ENCODE measurements at regions not wholly inside any gene's neighbourhood (a gene's known extent, or its start where the extent isn't known, plus 50 kb on each side); places are given as distances from the start of the nearest gene placed in this dataset.
"Not testable (repeated sequence)": the region's sequence is repeated elsewhere in the genome, so short reads cannot be mapped to it uniquely, and the experiment has no call there.

DNA sequence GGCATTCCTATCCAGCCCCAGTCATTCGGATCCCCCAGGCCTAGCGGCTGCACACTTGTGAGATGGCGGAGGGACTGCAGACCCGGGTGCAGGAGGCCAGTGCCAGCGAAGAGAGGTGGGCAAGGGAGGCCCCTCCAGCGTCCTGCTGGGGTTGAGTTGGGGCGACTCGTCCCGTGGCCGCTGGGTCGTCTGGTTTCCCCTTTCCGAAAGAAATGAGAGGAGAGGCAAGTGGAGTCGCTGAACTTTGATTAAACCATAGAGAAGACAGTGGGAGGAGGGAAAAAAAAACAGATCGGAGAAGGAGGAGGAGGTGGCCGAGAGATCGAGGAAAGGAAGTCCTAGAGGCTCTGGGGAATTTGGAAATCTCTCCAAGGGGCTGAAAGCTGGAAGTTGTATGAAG, 465.2 kb upstream of the ZNG1F start:
- not testable (repeated sequence) for DNase-seq (ENCODE audit: low read depth); H3K4me3 ChIP-seq (ENCODE audit: low read depth, low read length)

DNA sequence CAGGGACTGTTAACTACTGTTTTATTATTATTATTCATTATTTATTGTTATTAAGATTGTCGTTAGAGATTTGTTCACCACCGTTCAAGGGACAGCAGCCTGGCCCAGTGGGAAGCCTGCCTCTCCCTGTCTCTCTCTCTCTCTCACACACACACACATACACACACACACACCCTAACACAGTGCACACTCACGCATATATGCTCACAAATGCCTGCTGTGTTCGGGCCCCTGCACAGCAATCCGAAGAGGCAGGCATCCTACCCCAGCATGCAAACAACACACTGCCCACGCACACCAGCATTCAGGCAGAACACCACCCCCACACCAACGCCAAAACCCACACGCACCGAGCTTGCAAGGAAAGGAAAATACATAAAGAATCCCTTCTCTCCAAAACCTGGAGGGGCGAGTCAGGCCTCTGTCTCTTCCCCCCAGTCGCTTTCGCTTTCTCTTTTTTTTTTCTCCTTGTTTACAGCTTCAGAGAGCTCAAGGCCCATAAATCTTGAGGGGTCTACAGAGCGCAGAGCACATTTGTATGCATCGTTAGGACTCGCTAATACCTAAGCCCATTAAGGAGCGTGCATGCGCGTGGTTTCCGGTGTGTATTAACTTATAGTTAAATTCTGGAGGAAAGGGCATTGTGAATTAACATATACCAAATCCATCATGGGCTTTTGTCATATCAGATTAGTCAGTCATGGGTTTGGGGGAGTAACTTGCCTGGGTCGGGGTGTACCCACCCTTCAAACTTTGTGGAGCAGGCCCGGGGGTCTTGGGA, 464.6 kb upstream of the ZNG1F start:
- H3K4me3 ChIP-seq (ENCODE audit: low read depth, low read length): not testable (repeated sequence)
- peak; percentile 11 for DNase-seq (ENCODE audit: low read depth)

DNA sequence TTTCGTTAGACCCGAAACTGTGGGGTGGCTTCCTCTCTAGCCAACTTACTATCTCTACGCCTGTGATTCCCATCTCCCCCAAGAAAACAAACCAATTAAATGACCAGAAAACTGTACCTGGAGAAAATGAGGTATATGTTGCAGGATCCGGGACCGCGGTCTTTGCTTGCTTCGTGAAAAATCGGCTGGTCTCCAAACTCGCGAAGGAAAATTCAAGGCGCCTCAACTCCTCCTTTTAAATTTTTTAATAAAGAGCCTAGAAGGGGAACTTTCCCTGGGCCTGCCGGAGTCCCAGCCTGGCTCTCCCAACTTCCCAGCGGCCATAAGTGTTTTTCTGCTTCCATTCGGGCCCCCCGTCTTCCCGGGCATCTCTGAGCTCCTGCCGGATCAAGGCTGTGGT, 463.7 kb upstream of the ZNG1F start:
- DNase-seq (ENCODE audit: low read depth); H3K4me3 ChIP-seq (ENCODE audit: low read depth, low read length): not testable (repeated sequence)

DNA sequence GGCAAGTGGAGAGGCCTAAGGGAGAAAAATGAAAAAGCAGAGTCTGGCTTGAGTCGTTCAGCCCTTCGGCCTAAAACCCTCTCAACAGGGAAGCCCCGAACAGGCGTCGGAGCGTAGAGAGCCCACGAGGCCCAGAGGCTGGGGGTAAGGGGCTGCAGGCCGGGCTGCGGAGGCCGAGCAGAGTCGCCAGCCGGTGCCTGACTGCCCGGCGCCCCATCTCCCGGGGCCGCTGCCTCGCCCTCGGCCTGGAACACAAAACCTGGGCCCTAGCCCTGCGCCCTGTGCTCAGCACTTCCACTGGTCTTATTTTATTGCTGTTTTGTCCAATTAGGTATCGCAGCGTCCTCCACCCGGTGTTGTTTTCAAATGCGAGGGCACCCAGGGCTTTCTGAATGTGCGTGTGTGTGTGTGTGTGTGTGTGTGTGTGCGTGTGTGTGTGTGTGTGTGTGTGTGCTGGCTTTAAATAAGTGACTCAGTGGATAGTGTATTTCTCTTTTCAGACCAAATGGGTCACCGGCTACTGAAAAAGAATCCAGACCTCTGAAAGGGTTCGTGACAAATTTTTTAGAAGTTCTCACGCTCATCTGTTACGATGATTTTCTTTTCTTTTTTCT, 463.1 kb upstream of the ZNG1F start:
- DNase-seq (ENCODE audit: low read depth); H3K4me3 ChIP-seq (ENCODE audit: low read depth, low read length): not testable (repeated sequence)

DNA sequence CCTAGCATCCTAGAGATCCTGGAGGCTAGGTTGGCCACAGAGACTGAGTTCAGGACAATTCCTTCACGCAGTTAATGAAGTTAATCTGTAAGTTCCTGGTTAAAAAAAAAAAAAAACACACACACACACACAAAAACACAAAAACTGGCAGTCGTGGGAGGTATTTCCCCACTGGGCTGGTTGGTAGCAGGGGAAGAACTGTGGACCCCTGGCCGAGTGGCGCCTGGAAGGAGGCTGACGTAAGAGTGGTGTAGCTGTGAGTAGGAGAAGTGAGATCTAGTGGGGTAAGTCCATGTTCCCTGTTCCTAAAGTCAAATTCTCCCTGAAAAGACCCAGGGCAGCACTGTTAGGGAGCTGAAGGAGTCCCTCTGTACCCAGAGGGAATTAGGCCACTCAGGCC, 461.0 kb upstream of the ZNG1F start:
- not testable (repeated sequence) for DNase-seq (ENCODE audit: low read depth); H3K4me3 ChIP-seq (ENCODE audit: low read depth, low read length)

DNA sequence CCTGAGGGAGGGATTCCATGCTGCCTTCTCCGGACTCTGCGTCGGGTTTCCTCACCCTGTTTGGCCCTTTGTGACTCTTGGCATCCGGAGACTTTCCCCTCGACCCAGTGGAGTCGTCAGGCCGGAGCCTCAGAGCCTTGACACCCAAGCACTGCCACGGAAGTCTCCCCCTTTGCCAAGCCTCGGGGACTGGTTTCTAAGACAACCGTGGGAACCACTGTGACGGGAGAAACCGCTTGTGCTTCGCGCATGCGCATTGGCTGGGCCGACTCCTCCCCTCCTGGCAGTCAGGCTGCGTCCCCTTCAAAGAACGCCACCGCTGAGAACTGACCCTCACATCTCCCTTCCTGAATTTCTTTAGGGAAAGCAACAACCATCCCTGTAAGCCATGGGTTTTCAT, 459.4 kb upstream of the ZNG1F start:
- peak; percentile 16 for DNase-seq (ENCODE audit: low read depth)
- peak overlapping the region; percentile 28 for H3K4me3 ChIP-seq (ENCODE audit: low read depth, low read length)

DNA sequence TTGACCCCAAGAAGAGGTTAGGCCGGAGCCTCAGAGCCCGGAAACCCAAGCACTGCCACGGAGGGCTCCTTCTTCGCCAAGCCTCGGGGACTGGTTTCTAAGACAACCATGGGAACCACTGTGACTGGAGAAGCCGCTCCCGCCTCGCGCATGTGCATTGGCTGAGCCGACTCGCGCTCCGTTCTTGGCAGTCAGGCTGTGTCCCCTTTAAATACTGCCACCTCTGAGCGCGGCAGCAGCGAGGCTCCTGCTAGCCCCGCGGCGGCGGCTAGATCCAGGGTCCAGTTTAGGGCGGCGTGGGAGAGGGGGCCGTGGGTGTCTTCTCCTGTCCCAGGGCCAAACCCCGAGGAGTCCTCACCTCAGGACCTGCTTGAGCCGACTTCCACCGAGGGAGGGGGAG, 457.1 kb upstream of the ZNG1F start:
- DNase-seq (ENCODE audit: low read depth); H3K4me3 ChIP-seq (ENCODE audit: low read depth, low read length): not testable (repeated sequence)

DNA sequence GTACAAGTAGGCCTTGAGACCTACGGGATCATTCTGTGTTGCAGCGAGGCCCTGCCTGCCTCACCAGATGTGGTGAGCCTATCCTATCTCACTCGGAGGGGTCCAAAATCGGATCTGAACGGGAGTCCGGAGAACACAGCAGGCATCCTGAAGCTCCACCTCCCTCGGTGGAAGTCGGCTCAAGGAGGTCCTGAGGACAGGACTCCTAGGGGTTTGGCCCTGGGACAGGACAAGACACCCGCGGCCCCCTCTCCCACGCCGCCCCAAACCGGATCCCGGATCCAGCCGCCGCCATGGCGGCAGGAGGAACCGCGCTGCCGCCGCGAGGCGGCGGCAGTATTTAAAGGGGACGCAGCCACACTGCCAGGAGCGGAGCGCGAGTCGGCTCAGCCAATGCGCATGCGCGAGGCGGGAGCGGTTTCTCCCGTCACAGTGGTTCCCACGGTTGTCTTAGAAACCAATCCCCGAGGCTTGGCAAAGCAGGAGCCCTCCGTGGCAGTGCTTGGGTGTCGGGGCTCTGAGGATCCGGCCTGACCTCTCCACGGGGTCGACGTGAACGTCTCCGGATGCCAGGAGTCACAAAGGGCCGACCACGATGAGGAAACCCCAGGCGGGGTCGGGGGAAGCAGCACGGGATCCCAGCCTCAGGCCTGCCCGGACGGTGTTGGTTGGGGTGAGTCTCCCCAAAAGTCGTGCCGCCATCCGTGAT, 454.6 kb upstream of the ZNG1F start:
- peak; percentile 87 for DNase-seq (ENCODE audit: low read depth)
- H3K4me3 ChIP-seq (ENCODE audit: low read depth, low read length): peak overlapping the region; percentile 57

DNA sequence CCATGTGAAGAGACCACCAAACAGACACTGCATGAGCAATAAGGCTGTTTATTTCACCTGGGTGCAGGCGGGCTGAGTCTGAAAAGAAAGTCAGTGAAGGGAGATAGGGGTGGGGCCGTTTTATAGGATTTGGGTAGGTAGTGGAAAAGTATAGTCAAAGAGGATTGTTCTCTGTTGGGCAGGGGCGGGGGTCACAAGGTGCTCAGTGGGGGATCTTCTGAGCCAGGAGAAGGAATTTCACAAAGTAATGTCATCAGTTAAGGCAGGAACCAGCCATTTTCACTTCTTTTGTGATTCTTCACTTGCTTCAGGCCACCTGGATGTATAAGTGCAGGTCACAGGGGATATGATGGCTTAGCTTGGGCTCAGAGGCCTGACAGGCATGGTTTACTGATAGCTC, 444.6 kb upstream of the ZNG1F start:
- not testable (repeated sequence) for DNase-seq (ENCODE audit: low read depth); H3K4me3 ChIP-seq (ENCODE audit: low read depth, low read length)

DNA sequence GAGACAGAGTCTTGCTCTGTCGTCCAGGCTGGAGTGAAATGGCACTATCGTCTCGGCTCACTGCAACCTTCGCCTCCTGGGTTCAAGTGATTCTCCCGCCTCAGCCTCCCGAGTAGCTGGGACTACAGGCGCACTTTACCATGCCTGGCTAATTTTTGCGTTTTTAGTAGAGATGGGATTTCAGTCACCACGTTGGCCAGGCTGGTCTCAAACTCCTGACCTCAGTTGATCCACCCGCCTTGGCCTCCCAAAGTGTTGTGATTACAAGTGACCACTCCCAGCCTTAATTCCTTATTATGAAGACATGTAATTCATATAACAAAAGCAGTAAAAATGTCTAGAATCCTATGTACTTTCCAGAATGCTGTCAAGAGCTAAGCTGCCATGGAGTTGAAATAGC, 434.5 kb upstream of the ZNG1F start:
- DNase-seq (ENCODE audit: low read depth): not testable (repeated sequence)

DNA sequence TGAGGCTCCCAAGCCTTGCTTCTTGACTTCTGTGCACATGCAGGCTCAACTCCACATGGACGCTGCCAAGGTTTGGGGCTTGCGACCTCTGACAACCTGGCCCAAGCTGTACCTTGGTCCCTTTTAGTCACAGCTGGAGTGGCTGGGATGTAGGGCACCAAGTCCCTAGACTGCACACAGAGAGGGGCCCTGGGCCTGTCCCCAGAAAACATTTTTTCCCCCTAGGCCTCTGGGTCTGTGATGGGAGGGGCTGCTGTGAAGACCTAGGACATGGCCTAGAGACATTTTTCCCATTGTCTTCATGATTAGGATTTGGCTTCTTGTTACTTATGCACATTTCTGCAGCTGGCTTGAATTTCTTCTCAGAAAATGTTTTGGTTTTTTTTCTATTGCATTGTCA, 430.1 kb upstream of the ZNG1F start:
- not testable (repeated sequence) for H3K4me3 ChIP-seq (ENCODE audit: low read depth, low read length)

More for the DNA sequence above, 434.5 kb upstream of the ZNG1F start:
- not testable (repeated sequence) for H3K4me3 ChIP-seq (ENCODE audit: low read depth, low read length)

DNA sequence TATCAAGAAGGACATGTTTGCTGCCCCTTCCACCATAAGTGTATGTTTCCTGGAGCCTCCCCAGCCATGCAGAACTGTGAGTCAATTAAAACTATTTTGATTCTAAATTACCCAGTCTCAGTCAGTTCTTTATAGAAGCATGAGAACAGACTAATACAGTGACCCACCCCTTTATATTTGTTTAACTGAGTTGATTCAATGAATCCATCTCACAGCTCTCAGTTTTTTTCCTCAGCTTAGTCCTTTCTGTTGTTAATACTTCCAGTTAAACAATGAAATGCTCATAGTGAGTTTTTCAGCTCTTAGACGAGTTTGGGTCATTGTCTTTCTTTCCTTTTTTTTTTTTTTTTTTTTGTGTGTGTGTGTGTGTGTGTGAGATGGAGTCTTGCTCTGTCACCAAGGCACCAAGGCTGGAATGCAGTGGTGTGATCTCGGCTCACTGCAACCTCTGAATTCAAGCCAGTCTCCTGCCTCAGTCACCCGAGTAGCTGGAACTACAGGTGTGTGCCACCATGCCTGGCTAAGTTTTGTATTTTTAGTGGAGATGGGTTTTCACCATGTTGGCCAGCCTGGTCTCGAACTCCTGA, 417.9 kb upstream of the ZNG1F start:
- not testable (repeated sequence) for DNase-seq (ENCODE audit: low read depth); H3K4me3 ChIP-seq (ENCODE audit: low read depth, low read length)

More for the DNA sequence above, 430.1 kb upstream of the ZNG1F start:
- not testable (repeated sequence) for DNase-seq (ENCODE audit: low read depth)

DNA sequence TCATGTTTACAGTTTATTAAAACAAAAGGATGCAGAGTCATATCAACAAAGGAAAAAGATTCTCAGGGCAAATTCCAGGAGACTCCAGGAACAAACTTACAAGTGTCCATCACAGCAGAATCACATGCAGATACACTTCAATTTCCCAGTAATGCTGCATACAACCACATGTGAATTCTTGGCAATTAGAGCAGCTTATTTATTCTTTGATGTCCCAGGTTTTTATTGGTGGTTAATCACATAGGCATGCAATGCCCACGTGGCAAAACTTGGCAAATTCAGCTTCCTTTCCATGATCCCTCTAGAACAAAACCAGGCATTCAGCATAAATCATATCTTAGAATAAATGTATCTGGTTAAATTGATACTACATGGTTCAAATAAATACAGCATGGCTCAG, 376.5 kb upstream of the ZNG1F start:
- H3K4me3 ChIP-seq (ENCODE audit: low read depth, low read length): not testable (repeated sequence)
- peak; percentile 23 for DNase-seq (ENCODE audit: low read depth)
